GM18867 (cell line): ENCODE measurements at regions not wholly inside any gene's neighbourhood (a gene's known extent, or its start where the extent isn't known, plus 50 kb on each side); places are given as distances from the start of the nearest gene placed in this dataset.
"Not testable (repeated sequence)": the region's sequence is repeated elsewhere in the genome, so short reads cannot be mapped to it uniquely, and the experiment has no call there.

Experiments used
- ATAC-seq: cut with Tn5 transposase; IDR thresholded peaks from one replicate; pipeline ENCODE4 v1.9.1; 2021; ENCODE audit warnings: mild to moderate bottlenecking, moderate library complexity; ENCODE audit not compliant: unreplicated experiment

GRCh38 chr5:42235241-42235640 lies 188.0 kb upstream of the GHR start:
- ATAC-seq, result no peak

DNA sequence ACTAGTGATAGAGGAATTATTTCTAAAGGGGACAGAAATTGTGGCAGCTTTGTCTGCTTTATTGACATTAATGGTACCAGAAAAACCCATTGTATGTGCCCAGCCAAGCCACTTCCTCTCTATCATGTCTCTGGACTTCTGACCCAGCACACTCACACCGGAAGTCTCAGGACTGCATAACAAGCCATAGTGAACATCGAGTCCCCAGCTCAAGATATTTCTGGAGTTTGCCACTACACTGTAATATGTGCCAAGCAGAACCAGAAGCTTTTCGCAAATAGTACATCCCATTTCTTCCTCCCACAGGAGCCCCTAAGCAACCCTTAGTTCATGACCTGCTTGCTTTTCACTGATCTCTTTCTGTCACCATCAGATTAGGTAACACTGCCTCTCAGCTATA lies 187.4 kb upstream of the GHR start:
- no peak for ATAC-seq

DNA sequence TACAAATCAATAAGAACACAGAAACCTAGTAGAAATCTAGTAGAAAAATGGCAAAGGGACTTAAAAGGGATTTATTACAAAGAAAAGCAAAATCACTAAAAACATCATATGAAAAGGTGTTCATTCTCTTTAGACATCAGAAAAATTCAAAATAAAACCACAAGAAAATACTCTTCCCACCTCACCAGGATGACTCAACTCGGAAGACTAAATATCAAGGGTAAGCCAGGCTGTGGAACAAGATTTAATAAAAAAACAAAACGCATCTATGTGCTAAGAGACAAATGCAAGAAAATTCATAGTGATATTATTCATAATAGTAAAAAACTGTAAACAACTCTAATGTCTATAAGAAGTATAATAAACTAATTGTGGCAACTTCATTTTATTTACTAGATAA lies 181.6 kb upstream of the GHR start:
- ATAC-seq, result no peak

DNA sequence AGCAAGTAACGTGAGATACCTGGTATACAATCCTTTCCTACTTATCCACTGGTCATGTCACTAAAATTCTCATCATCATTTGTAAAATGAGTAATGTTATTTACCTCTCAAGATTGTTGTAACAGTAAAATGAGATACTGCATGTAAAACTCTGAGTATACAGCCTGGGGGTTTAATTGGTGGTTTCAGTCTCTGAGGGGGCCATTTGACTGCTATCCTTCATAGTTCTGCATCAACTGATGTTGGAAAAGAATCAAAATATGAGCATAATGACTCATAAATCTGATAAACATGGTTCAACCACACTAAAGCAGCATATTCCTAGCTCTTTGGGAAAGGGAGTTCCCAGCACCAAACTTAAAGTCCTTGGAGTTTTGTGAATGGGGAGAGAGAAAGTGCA lies 181.0 kb upstream of the GHR start:
- no peak for ATAC-seq

- ATAC-seq, result no peak
Observed at GRCh38 chr5:42242881-42243485, 180.3 kb upstream of the GHR start.

GRCh38 chr5:42252306-42252705 lies 170.9 kb upstream of the GHR start:
- ATAC-seq, result no peak

- ATAC-seq, result not testable (repeated sequence)
Observed at GRCh38 chr5:42259914-42260313, 163.3 kb upstream of the GHR start.

DNA sequence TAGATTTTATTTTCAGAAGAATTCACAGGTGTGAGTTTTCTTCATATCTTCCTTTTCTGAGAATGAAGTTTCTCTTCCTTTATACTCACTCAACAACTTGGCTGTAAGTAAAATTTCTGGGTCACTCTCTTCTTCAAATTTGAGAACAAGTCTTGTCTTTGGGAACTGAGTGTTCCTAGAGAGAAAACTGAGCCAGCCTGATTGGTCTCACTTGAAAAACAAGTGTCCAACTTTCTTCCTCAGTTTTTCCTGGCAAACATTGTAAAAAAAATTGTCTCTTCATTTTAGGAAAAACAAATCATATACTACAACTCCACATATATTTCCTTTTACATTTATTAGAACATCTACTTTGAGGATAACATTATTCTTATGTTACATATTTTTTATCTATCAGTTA lies 156.1 kb upstream of the GHR start:
- no peak for ATAC-seq

DNA sequence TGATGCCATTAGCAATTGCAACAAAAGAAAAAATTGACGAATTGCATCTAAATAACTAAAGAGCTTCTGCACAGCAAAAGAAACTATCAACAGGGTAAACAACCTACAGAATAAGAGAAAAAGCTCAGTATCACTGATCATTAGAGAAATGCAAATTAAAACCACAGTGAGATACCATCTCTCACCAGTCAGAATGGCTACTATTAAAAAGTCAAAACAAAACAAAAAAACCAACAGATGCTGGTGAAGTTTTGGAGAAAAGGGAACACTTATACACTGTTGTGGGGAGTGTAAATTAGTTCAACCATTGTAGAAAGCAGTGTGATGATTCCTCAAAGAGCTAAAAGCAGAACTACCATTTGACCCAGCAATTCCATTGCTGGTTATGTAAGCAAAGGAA lies 155.1 kb upstream of the GHR start:
- ATAC-seq, result peak; percentile 48

DNA sequence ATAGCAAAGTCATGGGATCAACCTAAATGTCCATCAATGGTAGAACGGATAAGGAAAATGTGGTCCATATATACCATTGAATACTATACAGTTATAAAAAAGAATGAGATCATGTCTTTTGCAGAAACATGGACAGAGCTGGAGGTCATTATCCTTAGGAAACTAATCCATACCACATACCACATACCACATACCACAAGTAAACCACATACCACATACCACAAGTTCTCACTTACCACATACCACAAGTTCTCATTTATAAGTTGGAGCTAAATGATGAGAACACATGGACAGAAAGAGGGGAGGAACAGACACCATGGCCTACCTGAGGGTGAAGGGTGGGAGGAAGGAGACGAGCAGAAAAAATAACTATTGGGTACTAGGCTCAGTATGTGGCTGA lies 154.6 kb upstream of the GHR start:
- ATAC-seq, result peak; percentile 17

DNA sequence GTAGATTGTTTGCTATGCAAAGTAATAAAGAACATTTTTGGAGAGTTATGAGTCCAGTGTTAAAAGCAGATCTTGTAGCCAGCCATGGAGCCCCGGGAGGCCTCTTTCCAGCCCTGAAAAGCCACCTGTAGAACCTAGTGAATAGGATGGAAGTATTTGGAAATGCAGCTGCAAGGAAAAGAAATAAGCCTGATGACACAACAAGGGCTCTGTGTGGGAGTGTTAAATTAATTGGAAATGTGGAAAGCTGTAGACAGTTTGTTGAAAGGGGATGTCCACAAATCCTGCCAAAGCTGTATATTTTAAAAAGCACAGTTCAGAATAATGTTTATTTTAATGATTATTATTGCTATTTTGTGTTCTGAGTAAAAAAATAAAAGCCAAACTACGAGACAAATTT lies 152.5 kb upstream of the GHR start:
- ATAC-seq, result no peak

GRCh38 chr5:42274913-42275312 lies 148.3 kb upstream of the GHR start:
- no peak for ATAC-seq

- ATAC-seq, result no peak
Observed at GRCh38 chr5:42277293-42277692, 145.9 kb upstream of the GHR start.

DNA sequence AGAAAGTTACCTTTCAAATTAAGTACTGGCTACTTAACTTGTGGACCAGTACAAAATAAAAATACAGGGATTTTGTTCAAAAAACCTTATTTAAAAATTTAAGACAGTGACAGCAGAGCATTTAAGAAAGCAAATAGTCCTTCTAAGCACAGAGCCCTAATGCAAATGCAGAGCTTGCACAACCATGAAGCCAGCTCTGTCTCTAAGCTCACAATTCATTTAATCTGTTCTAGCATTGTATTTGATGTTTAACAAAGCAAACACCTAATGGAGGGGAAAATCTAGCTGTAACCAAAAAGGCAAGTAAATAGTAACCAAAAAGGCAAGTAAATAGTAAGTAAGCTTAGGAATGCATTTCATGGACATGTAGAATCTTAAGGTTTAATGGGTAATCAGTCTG lies 138.7 kb upstream of the GHR start:
- no peak for ATAC-seq

- ATAC-seq, result no peak
Observed at GRCh38 chr5:42285230-42285629, 138.0 kb upstream of the GHR start.

DNA sequence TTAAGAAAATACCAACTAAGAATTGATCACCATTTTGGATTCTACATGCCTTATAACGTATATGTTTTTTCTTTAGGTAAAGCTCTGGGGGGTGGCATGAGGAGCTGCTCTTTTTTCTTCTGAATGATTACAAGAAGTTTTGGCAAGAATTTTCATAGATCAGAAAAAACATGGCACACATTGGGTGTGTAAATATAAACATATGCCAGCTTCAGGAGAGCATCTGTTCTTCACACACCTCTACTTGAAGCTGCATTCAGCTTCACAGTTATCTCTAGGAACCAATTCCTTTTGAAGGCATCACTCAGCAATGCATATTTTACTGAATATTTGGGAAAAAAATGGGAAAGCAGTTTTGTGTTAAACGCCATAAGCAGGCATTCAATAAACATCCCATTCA lies 122.7 kb upstream of the GHR start:
- no peak for ATAC-seq

GRCh38 chr5:42301349-42301748 lies 121.9 kb upstream of the GHR start:
- no peak for ATAC-seq

GRCh38 chr5:42302186-42302585 lies 121.1 kb upstream of the GHR start:
- no peak for ATAC-seq

- ATAC-seq, result no peak
Observed at GRCh38 chr5:42306287-42306686, 117.0 kb upstream of the GHR start.

DNA sequence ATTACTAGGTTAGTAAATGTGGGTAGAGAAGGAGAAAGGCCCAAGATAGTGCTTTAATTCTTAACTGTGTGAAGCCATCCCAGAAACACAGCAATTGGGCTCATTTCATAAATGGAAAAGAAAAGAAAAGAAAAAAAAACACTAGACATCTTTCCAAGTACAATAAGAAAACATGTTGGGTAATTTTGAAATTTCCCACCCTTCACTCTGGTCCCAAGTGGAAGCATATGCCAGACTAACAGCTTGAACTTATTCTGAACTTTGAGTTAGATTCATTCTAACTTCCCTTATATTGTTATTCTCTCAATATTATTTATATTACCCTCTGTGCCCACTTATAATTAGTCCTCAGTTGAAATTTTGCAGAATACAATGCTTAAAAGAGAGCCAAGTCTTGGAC lies 113.4 kb upstream of the GHR start:
- ATAC-seq, result no peak

- no peak for ATAC-seq
Observed at GRCh38 chr5:42315214-42315613, 108.0 kb upstream of the GHR start.

DNA sequence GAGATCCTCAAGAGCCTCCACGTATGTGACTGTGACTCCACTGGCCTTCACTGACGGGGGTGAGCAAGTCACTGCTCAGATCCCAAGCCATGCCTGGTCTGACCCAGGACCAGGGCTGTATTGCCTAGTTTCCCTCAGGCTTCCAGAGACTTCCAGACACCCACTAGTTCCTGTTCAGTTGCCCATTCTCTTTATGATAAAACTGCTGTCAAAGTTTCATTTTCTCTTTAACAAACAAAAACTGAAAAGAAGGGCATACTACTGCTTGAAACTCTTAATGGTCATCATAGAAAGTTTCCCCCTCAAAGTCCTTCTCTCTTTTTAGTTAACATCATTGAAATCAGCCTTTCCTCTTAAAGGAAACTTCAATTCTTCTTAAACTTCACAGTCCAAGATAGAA lies 105.7 kb upstream of the GHR start:
- ATAC-seq, result peak; percentile 58

DNA sequence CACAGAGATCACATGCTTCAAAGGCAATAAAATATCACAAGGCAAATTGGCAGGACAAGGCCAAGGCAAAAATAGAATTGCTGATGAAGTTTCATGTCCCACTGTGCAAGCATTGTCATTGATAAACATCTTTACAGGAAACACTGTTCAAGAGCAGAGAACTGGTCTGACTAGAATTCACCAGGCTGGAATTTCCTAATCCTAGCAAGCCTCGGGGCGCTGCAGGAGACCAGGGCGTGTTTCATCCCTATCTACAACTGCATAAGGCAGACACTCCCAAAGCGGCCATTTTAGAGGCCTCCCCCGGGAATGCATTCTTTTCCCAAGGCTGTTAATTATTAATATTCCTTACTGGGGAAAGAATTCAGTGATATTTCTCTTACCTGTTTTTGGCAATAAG lies 103.7 kb upstream of the GHR start:
- not testable (repeated sequence) for ATAC-seq

GRCh38 chr5:42321785-42322184 lies 101.5 kb upstream of the GHR start:
- ATAC-seq, result no peak
